ENCODE measurements at regions not wholly inside any gene's neighbourhood (a gene's known extent, or its start where the extent isn't known, plus 50 kb on each side); places are given as distances from the start of the nearest gene placed in this dataset.

DNA sequence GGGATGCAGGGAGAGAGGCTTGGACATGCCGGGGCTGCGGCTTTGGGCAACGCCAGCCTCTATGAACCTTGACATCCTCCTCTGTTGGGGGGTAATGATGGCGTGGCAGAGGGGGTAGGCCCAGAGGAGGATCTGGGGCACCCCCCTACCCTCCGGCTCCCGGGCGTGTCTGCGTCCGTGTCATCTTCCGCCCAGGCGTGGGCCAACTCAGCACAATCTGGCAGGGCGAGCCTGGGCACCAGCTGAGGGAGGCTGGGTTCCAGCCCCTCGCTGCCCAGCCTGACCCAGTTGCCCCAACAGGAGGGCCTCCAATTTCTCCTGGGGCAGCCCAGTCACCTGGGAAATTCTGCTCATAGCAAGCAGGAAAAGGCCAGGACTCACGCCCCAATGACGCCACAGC lies 62.9 kb upstream of the IL17B start:
- no peak overlapping the region for H3K27ac Mint-ChIP-seq
- no peaks in the 10 kb centered on the region for H3K27me3 Mint-ChIP-seq (ENCODE audit: low read depth)
- H3K36me3 Mint-ChIP-seq (ENCODE audit: low read depth): no peaks in the 10 kb centered on the region
- no peak for DNase-seq
- H3K4me1 Mint-ChIP-seq (ENCODE audit: low read depth): peaks cover 11% of the 10 kb centered on the region
- POLR2A ChIA-PET: no interaction called here
- CTCF ChIA-PET: interaction anchor here (0.6 to 5.3 kb wide), 18 partner anchors 10 to 177 kb away, joined by 3 to 39 read pairs (median 4); partner anchors contain the start of gene CSNK1A1
- H3K9me3 Mint-ChIP-seq (ENCODE audit: insufficient read depth): no peaks in the 10 kb centered on the region
- no peak for ATAC-seq
- H3K4me3 Mint-ChIP-seq: no peak overlapping the region

- no peaks in the 10 kb centered on the region for H3K27me3 Mint-ChIP-seq (ENCODE audit: low read depth)
- DNase-seq: no peak
- H3K4me1 Mint-ChIP-seq (ENCODE audit: low read depth): peaks cover 11% of the 10 kb centered on the region
- no peak overlapping the region for H3K27ac Mint-ChIP-seq
- POLR2A ChIA-PET: no interaction called here
- ATAC-seq: no peak
- no peaks in the 10 kb centered on the region for H3K36me3 Mint-ChIP-seq (ENCODE audit: low read depth)
- H3K9me3 Mint-ChIP-seq (ENCODE audit: insufficient read depth): no peaks in the 10 kb centered on the region
- H3K4me3 Mint-ChIP-seq: no peak overlapping the region
- CTCF ChIA-PET: interaction anchor here (0.8 to 5.3 kb wide), 12 partner anchors 9 to 178 kb away, joined by 3 to 39 read pairs (median 6); partner anchors contain the start of gene CSNK1A1
Measured at GRCh38 chr5:149441194-149441753, 62.2 kb upstream of the IL17B start.

GRCh38 chr5:149439899-149440542 lies 60.9 kb upstream of the IL17B start:
- ATAC-seq: no peak
- ChIA-PET POLR2A (interaction anchor here (1.1 kb wide), 1 partner anchor 112 kb away, joined by 3 read pairs; no protein-coding TSS in a partner anchor), CTCF (interaction anchor here (1.2 to 5.3 kb wide), 8 partner anchors 8 to 178 kb away, joined by 3 to 39 read pairs (median 7); partner anchors contain the start of gene CSNK1A1)
- H3K4me3 Mint-ChIP-seq: no peak overlapping the region
- H3K9me3 Mint-ChIP-seq (ENCODE audit: insufficient read depth): no peaks in the 10 kb centered on the region
- DNase-seq: no peak
- no peaks in the 10 kb centered on the region for H3K27me3 Mint-ChIP-seq (ENCODE audit: low read depth)
- H3K27ac Mint-ChIP-seq: peak overlapping the region; percentile 71
- H3K4me1 Mint-ChIP-seq (ENCODE audit: low read depth): peaks cover 11% of the 10 kb centered on the region
- no peaks in the 10 kb centered on the region for H3K36me3 Mint-ChIP-seq (ENCODE audit: low read depth)

GRCh38 chr5:149438711-149439132 lies 59.6 kb upstream of the IL17B start:
- ChIA-PET CTCF (interaction anchor here (1.1 to 5.3 kb wide), 6 partner anchors 10 to 127 kb away, joined by 3 to 39 read pairs (median 4); no protein-coding TSS in a partner anchor), POLR2A (no interaction called here)
- DNase-seq (no peak), ATAC-seq (no peak)
- H3K4me1 Mint-ChIP-seq (ENCODE audit: low read depth): peaks cover 11% of the 10 kb centered on the region
- H3K36me3 Mint-ChIP-seq (ENCODE audit: low read depth): no peaks in the 10 kb centered on the region
- no peak overlapping the region for H3K27ac Mint-ChIP-seq
- no peaks in the 10 kb centered on the region for H3K9me3 Mint-ChIP-seq (ENCODE audit: insufficient read depth)
- no peak overlapping the region for H3K4me3 Mint-ChIP-seq
- H3K27me3 Mint-ChIP-seq (ENCODE audit: low read depth): no peaks in the 10 kb centered on the region

GRCh38 chr5:149438281-149438680 lies 59.2 kb upstream of the IL17B start:
- ATAC-seq: no peak
- ChIA-PET POLR2A (no interaction called here), CTCF (interaction anchor here (1.1 to 5.3 kb wide), 5 partner anchors 10 to 127 kb away, joined by 3 to 39 read pairs (median 4); no protein-coding TSS in a partner anchor)
- no peaks in the 10 kb centered on the region for H3K36me3 Mint-ChIP-seq (ENCODE audit: low read depth)
- H3K4me3 Mint-ChIP-seq: no peak overlapping the region
- H3K4me1 Mint-ChIP-seq (ENCODE audit: low read depth): peaks cover 12% of the 10 kb centered on the region
- H3K27me3 Mint-ChIP-seq (ENCODE audit: low read depth): no peaks in the 10 kb centered on the region
- no peak overlapping the region for H3K27ac Mint-ChIP-seq
- no peaks in the 10 kb centered on the region for H3K9me3 Mint-ChIP-seq (ENCODE audit: insufficient read depth)
- DNase-seq: no peak

DNA sequence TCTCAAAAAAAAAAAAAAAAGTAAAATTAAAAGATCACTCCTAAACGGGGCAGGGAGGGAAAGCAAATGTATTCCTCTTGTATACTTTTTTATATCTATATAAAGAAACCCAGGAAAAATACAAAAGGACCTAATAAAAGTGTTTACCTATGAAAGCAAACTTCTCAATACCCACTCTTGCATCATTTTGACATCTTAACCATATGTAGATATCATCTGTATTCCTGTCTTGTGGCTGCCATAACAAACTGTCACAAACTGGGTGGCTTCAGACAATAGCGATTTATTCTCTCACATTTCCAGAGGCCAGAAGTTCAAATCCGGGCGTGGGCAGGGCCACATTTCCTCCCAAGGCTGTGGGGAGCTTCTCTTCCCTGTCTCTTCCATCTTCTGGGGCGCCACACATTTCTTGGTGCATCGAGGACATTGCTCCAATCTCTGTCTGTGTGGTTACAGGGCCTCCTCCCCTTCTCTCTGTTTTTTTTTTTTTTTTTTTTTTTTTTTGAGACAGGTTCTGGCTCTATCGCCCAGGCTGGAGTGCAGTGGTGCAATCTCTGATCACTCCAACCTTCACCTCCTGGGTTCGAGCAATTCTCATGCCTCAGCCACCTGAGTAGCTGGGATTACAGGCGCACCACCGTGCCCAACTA lies 58.4 kb upstream of the IL17B start:
- no peak overlapping the region for H3K27ac Mint-ChIP-seq
- no peaks in the 10 kb centered on the region for H3K36me3 Mint-ChIP-seq (ENCODE audit: low read depth)
- ChIA-PET CTCF (no interaction called here), POLR2A (no interaction called here)
- peaks cover 19% of the 10 kb centered on the region for H3K4me1 Mint-ChIP-seq (ENCODE audit: low read depth)
- no peak overlapping the region for H3K4me3 Mint-ChIP-seq
- ATAC-seq (no peak), DNase-seq (no peak)
- H3K27me3 Mint-ChIP-seq (ENCODE audit: low read depth): no peaks in the 10 kb centered on the region
- H3K9me3 Mint-ChIP-seq (ENCODE audit: insufficient read depth): no peaks in the 10 kb centered on the region

DNA sequence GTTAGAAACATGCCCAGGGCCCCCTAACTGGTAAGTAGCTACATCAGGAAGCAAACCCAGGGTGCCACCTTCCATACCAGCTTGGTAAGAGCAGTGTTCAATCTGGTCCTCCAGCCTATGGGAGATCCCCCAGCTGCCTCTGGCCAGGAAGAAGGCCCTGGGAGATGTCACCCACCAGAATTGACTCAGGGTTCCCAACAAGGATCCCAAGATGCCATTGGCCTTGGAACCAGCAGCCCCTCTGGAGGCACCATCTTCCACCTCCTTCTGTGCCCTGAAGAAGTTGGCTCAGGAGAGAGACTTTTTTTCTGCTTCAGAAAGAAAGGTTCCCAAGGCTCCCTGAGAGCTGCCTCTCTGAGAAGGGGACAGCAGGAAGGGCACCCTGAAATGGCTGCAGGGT lies 56.6 kb upstream of the IL17B start:
- Mint-ChIP-seq H3K4me3 (no peak overlapping the region), H3K4me1 (ENCODE audit: low read depth) (peaks cover 30% of the 10 kb centered on the region)

DNA sequence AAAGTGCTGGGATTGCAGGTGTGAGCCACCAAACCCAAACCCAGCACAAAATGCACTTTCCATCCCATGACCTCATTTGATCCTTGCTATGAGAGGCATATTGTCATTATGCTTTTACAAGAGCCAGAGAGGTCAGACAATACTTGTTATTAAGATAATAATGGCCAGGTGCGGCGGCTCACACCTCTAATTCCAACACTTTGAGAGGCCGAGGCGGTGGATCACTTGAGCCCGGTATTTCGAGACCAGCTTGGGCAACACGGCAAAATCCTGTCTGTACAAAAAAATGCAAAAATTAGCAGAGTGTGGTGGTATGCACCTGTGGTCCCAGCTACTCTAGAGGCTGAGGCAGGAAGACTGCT lies 55.9 kb upstream of the IL17B start:
- H3K27ac Mint-ChIP-seq: no peak overlapping the region
- no peaks in the 10 kb centered on the region for H3K27me3 Mint-ChIP-seq (ENCODE audit: low read depth)
- H3K36me3 Mint-ChIP-seq (ENCODE audit: low read depth): no peaks in the 10 kb centered on the region
- ChIA-PET CTCF (interaction anchor here (0.5 to 5.4 kb wide), 22 partner anchors 10 to 182 kb away, joined by 3 to 44 read pairs (median 8); partner anchors contain the start of genes CSNK1A1 and PCYOX1L), POLR2A (no interaction called here)
- no peak for ATAC-seq
- H3K4me1 Mint-ChIP-seq (ENCODE audit: low read depth): peaks cover 32% of the 10 kb centered on the region
- no peak overlapping the region for H3K4me3 Mint-ChIP-seq
- H3K9me3 Mint-ChIP-seq (ENCODE audit: insufficient read depth): no peaks in the 10 kb centered on the region
- DNase-seq: no peak

More for the DNA sequence above, 56.6 kb upstream of the IL17B start:
- no peak for DNase-seq
- Mint-ChIP-seq H3K36me3 (ENCODE audit: low read depth) (no peaks in the 10 kb centered on the region), H3K27me3 (ENCODE audit: low read depth) (no peaks in the 10 kb centered on the region), H3K27ac (no peak overlapping the region), H3K9me3 (ENCODE audit: insufficient read depth) (no peaks in the 10 kb centered on the region)
- ChIA-PET POLR2A (no interaction called here), CTCF (interaction anchor here (1.0 to 5.4 kb wide), 14 partner anchors 11 to 131 kb away, joined by 3 to 44 read pairs (median 10); partner anchors contain the start of gene CSNK1A1)
- no peak for ATAC-seq

- H3K4me3 Mint-ChIP-seq: no peak overlapping the region
- H3K9me3 Mint-ChIP-seq (ENCODE audit: insufficient read depth): no peaks in the 10 kb centered on the region
- H3K4me1 Mint-ChIP-seq (ENCODE audit: low read depth): peaks cover 28% of the 10 kb centered on the region
- ChIA-PET CTCF (interaction anchor here (0.5 to 5.4 kb wide), 33 partner anchors 8 to 182 kb away, joined by 3 to 44 read pairs (median 5); partner anchors contain the start of genes CSNK1A1, GRPEL2 and PCYOX1L), POLR2A (no interaction called here)
- no peaks in the 10 kb centered on the region for H3K27me3 Mint-ChIP-seq (ENCODE audit: low read depth)
- ATAC-seq (peak; percentile 62), DNase-seq (peak; percentile 63)
- H3K36me3 Mint-ChIP-seq (ENCODE audit: low read depth): no peaks in the 10 kb centered on the region
- no peak overlapping the region for H3K27ac Mint-ChIP-seq
Measured at GRCh38 chr5:149434162-149435014, 55.3 kb upstream of the IL17B start.

DNA sequence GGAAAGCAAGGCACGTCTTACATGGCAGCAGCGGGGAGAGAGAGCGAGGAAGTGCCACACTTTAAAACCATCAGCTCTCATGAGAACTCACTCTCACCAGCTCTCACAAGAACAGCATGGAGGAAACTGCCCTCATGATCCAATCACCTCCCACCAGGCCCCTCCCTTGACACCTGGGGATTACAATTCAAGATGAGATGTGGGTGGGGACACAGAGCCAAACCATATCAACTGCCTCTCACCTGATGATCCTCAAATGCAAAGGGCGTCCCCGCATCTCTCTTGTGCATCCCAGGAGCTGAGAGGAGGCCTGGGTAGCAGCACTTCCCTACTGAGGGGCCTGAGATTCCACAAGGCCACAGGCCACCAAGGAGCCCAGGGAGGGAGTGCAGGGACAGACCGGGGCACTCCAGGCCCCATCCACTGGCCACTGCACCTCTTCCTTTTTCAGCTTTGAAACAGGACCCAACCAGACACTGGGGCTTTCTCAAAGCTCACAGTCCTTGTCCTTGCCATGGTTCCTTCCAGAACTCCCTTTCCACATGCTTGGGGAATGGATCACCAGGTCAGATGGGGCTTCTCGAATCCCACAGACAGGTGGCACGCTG lies 54.5 kb upstream of the IL17B start:
- H3K4me3 Mint-ChIP-seq: no peak overlapping the region
- ATAC-seq (no peak), DNase-seq (no peak)
- H3K36me3 Mint-ChIP-seq (ENCODE audit: low read depth): no peaks in the 10 kb centered on the region
- CTCF ChIA-PET: interaction anchor here (0.6 to 5.4 kb wide), 27 partner anchors 8 to 183 kb away, joined by 3 to 44 read pairs (median 6); partner anchors contain the start of genes CSNK1A1, GRPEL2 and PCYOX1L
- H3K4me1 Mint-ChIP-seq (ENCODE audit: low read depth): peaks cover 33% of the 10 kb centered on the region
- no peaks in the 10 kb centered on the region for H3K9me3 Mint-ChIP-seq (ENCODE audit: insufficient read depth)
- no peaks in the 10 kb centered on the region for H3K27me3 Mint-ChIP-seq (ENCODE audit: low read depth)
- POLR2A ChIA-PET: no interaction called here
- no peak overlapping the region for H3K27ac Mint-ChIP-seq

DNA sequence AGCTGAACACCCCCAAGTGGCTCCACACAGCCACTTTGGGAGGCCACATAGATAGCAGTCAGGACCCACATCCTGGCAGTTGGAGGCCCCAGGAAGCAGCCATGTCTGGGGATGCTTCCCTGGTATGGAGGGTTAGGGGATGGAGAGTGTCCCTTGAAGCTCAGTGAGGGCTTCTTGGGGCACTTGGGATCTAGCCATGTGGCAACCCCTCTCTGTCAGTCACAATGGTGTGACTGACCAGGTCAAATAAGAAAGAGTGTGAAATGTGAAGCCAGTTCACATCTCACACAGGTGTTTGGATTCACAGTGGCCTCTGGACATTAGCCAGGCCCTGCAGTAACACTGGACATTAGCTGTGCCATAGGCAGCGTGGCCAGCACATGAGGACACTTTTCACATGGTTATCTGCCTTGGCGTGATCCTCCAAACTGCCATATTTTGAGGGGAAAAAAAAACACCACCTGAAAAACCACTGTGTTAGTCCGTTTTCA lies 53.9 kb upstream of the IL17B start:
- H3K4me1 Mint-ChIP-seq (ENCODE audit: low read depth): peaks cover 36% of the 10 kb centered on the region
- H3K27ac Mint-ChIP-seq: no peak overlapping the region
- no peak overlapping the region for H3K4me3 Mint-ChIP-seq
- DNase-seq: no peak
- H3K9me3 Mint-ChIP-seq (ENCODE audit: insufficient read depth): no peaks in the 10 kb centered on the region
- H3K27me3 Mint-ChIP-seq (ENCODE audit: low read depth): no peaks in the 10 kb centered on the region
- H3K36me3 Mint-ChIP-seq (ENCODE audit: low read depth): no peaks in the 10 kb centered on the region
- POLR2A ChIA-PET: no interaction called here
- CTCF ChIA-PET: interaction anchor here (1.1 to 5.4 kb wide), 11 partner anchors 9 to 186 kb away, joined by 3 to 44 read pairs (median 25); partner anchors contain the start of gene GRPEL2
- ATAC-seq: no peak
